NCI-H146 treated with DMSO at 0.1 percent for 48 hours (cell line): ENCODE measurements at regions not wholly inside any gene's neighbourhood (a gene's known extent, or its start where the extent isn't known, plus 50 kb on each side); places are given as distances from the start of the nearest gene placed in this dataset.

ENCODE experiments used
- DNase-seq: peaks from one replicate; lab custom pipeline; 2025; ENCODE audit not compliant: unreplicated experiment; lab: John Stamatoyannopoulos, UW

DNA sequence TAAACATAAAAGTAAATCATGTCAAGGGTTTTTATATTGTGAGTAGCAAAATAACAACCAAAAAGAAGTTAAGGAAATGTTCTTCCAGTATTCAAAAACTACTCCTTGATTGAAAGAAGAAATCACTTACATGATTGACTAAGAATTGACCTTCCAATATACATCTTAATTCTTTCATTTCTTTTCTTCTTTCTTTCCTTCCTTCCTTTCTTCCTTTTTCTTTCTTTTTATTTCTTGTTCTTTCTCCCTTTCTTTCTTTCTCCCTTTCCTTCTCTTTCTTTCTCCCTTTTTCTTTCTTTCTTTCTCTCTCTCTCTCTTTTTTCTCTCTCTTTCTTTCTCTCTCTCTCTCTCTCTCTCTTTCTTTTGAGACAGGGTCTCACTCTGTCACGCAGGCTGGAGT lies 60.7 kb upstream of the SOX9 start:
- DNase-seq = no peak

DNA sequence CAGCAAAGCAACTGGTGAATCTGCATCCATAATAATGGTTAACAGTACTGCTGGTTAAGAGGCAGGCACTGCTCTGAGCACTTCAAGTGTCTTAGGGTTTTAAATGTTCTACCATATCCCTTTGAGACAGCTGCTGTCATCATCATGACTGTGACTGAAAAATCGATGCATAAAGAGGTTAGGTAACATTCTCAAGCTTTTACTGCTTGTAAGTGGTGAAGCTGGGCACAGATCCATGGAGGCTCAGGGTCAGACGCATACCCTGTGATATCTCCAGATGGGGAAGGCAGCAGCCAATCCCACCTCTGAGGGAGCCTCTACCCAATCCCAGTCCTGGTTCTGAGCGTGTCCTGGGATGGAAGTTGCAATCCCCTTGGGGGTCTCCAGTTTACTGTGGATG lies 57.6 kb upstream of the SOX9 start:
- no peak for DNase-seq

DNA sequence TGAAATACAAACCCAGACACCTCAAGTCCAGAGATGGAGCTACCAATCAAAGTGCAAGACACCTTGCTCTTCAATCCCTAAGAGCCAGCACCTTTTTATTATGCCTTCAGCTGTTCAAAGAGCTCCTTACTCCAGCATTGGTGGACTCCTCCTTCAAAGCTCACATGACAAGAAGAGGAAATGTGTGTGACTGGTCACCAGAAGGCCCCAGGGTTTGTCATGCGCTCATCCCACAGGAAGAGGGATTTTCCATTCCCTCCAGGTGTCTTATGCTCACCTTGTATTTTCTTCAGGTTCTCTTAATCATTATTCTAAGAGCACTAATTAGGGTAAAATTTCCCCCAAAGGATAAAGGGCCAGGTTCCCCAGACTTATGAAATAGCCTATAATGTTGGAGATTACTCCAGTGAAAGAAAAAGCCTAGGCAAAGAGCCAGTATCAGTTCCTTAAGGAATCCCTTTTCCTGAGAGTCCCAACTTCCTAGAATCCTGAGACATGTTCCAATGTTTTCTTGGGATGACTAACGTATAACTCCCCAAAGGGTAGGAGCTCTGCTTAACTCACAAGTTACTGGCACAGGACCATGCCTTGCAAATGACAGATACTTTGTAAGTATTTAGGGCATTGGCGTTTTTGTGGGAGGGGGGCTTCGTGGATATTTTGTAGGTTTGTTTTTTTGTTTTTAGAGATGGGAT lies 56.9 kb upstream of the SOX9 start:
- no peak for DNase-seq

DNA sequence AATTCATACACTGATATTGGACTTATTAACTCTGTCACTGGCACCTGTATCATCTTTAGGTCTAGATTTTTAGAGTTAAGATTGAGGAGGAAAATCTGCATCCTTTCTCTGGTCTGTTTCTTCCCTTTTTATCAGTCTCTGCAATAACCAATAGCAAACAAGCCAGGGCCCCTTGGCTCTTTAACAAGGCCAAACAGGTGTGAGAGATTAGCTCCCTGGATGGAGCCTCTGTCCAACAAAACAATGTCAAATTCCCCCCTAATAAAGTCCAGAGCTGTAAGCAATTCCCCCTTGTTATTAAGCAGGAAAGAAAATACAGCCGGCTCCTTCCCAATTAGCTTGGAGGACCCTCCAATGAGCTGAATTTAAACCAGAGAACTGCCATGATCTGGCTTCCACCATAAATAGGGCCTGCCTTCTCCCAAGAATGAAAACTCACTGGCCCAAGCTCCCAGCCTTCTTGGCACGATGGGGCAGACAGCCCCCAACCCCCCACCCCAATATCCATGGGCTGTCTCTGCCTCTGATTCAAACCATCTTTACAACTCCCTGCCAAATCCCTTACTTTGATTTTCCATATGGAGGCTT lies 56.1 kb upstream of the SOX9 start:
- DNase-seq = no peak

DNA sequence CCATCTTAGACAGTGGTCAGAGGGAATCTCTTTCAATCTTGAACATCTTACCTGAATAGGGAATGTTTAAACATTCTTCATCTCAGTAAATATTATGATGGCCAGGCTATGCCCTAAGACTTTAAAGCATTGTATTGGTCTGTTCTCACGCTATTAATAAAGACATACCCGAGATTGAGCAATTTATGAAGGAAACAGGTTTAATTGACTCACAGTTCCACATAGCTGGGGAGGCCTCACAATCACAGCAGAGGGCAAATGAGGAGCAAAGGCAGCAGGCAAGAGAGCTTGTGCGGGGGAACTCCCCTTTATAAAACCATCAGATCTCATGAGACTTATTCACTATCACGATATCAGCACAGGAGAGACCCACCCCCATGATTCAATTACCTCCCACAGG lies 55.3 kb upstream of the SOX9 start:
- DNase-seq = no peak

DNA sequence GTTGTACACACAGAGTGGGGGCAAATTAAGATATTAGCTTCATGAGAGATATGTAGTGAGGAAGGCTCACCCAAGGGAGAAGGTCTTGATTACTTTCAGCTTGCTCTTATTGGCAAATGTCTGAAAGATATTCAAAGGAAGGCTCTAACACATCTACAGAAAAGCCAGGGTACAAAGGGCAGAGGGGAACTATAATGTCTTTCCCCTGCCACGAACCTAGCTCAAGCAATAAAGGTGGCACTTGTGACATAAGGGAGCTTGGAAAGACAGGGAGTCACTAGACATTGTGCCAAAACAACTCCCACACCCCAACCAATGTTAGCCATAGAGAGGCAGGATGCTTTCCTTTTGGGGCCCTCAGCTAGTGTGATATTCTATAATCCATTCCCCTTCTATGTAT lies 52.2 kb upstream of the SOX9 start:
- no peak for DNase-seq

DNA sequence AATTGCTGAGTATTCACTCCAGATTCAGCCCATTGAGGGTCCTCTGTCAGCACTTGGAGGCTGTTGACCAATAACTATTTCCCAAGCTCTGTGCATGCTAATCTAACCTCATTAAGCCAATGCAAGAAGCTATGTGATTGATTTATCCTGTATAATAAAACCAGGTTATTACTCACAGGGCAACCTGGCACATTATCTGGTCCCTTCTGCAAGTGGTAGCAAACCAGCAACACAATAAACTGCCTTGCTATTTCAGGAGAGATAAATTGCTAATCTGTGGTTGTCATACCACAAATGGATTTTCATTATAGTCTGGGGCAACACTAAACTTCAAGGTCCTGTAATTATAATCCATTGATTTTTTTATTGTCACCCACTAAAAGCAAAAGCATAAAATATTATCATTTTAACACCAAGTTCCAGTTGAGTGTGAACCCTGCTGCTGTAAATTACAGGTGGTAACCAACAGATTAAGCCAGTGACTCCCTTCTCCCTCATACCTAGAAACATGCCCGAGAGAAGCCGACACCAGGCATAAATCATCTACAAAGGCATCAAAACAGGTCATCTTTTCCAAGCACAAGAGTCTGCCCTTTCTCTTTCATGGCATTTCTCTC lies 51.1 kb upstream of the SOX9 start:
- DNase-seq = no peak
